ENCODE measurements at regions not wholly inside any gene's neighbourhood (a gene's known extent, or its start where the extent isn't known, plus 50 kb on each side); places are given as distances from the start of the nearest gene placed in this dataset.

GRCh38 chr11:105399511-105399910, 210.4 kb upstream of the GRIA4 start:
- no peaks in the 10 kb centered on the region for H3K36me3 ChIP-seq
- FAIRE-seq (no peak), DNase-seq (no peak), ATAC-seq (no peak)
- no peak overlapping the region for H3K27ac ChIP-seq
- H3K9me3 ChIP-seq: no peaks in the 10 kb centered on the region
- 26 to 30% methylated on average over 6 of the region's 6 CpGs for WGBS, 2 donors
- no peaks in the 10 kb centered on the region for H3K4me1 ChIP-seq
- H3K27me3 ChIP-seq: no peaks in the 10 kb centered on the region
- TF ChIP-seq, protein P1, sequence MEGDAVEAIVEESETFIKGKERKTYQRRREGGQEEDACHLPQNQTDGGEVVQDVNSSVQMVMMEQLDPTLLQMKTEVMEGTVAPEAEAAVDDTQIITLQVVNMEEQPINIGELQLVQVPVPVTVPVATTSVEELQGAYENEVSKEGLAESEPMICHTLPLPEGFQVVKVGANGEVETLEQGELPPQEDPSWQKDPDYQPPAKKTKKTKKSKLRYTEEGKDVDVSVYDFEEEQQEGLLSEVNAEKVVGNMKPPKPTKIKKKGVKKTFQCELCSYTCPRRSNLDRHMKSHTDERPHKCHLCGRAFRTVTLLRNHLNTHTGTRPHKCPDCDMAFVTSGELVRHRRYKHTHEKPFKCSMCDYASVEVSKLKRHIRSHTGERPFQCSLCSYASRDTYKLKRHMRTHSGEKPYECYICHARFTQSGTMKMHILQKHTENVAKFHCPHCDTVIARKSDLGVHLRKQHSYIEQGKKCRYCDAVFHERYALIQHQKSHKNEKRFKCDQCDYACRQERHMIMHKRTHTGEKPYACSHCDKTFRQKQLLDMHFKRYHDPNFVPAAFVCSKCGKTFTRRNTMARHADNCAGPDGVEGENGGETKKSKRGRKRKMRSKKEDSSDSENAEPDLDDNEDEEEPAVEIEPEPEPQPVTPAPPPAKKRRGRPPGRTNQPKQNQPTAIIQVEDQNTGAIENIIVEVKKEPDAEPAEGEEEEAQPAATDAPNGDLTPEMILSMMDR (IDR thresholded peaks at IDR 0.05): no peak
- H3K4me3 ChIP-seq: no peak overlapping the region
- intact Hi-C loops (cut with DNase I): no loop called here

DNA sequence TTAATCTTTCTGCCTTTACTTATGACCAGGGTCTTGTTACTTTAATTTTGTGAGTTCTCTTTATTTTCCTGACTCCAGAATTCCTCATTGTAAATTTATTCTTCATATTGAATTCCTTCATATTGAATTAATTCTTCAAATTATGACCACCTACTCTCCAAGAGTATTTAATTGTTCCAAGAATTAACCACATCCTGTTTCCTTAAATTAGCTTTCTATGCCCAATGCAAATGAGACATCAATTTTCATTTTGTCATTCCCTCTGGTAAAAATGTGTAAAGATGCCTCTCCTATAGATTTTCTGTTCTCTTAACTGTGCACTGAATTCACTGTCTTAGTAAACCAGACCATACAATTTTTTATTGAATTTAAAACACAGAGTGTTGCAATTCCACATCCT, 211.2 kb upstream of the GRIA4 start:
- Histone ChIP-seq H3K4me3 (no peak overlapping the region), H3K36me3 (no peaks in the 10 kb centered on the region), H3K27ac (no peak overlapping the region), H3K4me1 (no peaks in the 10 kb centered on the region), H3K27me3 (no peaks in the 10 kb centered on the region), H3K9me3 (no peaks in the 10 kb centered on the region)
- DNase-seq (no peak), ATAC-seq (no peak), FAIRE-seq (no peak)
- intact Hi-C loops (cut with DNase I): no loop called here
- TF ChIP-seq, protein P1 (IDR thresholded peaks at IDR 0.05): no peak

DNA sequence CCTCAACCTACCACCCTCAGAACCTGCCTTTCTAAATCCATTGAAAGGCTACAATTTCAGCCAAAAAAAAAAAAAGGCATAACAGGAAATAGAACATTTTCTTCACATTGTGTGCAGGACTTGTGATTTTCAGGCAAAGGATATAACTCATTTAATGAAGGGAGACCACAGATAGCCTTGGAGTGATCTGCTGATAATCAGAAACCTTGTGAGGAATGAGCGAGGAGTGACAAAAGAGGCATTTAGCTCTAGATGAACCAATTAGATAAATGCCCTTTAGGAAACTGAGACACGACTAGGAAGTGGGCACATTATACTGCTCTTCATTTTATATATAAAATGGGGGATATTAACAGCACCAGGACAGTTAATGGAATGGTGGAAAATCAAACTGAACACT, 216.5 kb upstream of the GRIA4 start:
- ATAC-seq: no peak
- Histone ChIP-seq H3K27ac (no peak overlapping the region), H3K4me1 (no peaks in the 10 kb centered on the region), H3K36me3 (no peaks in the 10 kb centered on the region), H3K9me3 (no peaks in the 10 kb centered on the region), H3K4me3 (no peak overlapping the region), H3K27me3 (no peaks in the 10 kb centered on the region)
- intact Hi-C loops (cut with DNase I): no loop called here
- TF ChIP-seq, protein P1 (IDR thresholded peaks at IDR 0.05): no peak
- 72 to 82% methylated on average over 2 of the region's 2 CpGs for WGBS, 2 donors
- DNase-seq: no peak
- FAIRE-seq: no peak

- ATAC-seq: no peak
- DNase-seq: no peak
- H3K4me1 ChIP-seq: no peaks in the 10 kb centered on the region
- H3K4me3 ChIP-seq: no peak overlapping the region
- WGBS, 2 donors: 71 to 80% methylated on average over 1 of the region's 1 CpG
- no peak for FAIRE-seq
- H3K27ac ChIP-seq: no peak overlapping the region
- H3K36me3 ChIP-seq: no peaks in the 10 kb centered on the region
- no peaks in the 10 kb centered on the region for H3K27me3 ChIP-seq
- TF ChIP-seq, protein P1 (IDR thresholded peaks at IDR 0.05): no peak
- intact Hi-C loops (cut with DNase I): no loop called here
- H3K9me3 ChIP-seq: no peaks in the 10 kb centered on the region
These were observed 217.3 kb upstream of the GRIA4 start for GRCh38 chr11:105392556-105392955.

GRCh38 chr11:105389952-105390351, 219.9 kb upstream of the GRIA4 start:
- no peaks in the 10 kb centered on the region for H3K9me3 ChIP-seq
- no peaks in the 10 kb centered on the region for H3K27me3 ChIP-seq
- H3K36me3 ChIP-seq: no peaks in the 10 kb centered on the region
- intact Hi-C loops (cut with DNase I): no loop called here
- TF ChIP-seq, protein P1 (IDR thresholded peaks at IDR 0.05): no peak
- no peaks in the 10 kb centered on the region for H3K4me1 ChIP-seq
- DNase-seq (no peak), FAIRE-seq (no peak), ATAC-seq (no peak)
- 92 to 93% methylated on average over 5 of the region's 5 CpGs for WGBS, 2 donors
- no peak overlapping the region for H3K4me3 ChIP-seq
- H3K27ac ChIP-seq: no peak overlapping the region
